OCI-LY3 (cell line): ENCODE measurements at regions not wholly inside any gene's neighbourhood (a gene's known extent, or its start where the extent isn't known, plus 50 kb on each side); places are given as distances from the start of the nearest gene placed in this dataset.

ENCODE experiments used
- CTCF ChIP-seq: fragments of 200-600, 300-600 bp; sonication (generic); IDR thresholded peaks from 2 replicates; pipeline ENCODE4 v1.5.1; 2014; ENCODE audit warnings: antibody characterized with exemption, low read length, low read depth
- EZH2phosphoT487 ChIP-seq: fragments of 200-600 bp; shearing (Covaris generic); IDR thresholded peaks from 2 replicates; pipeline ENCODE4 v1.6.1; 2018; ENCODE audit warnings: antibody characterized with exemption, mixed run types, low read depth

GRCh38 chr13:106686163-106686562 is 118.2 kb upstream of the ARGLU1 start:
- TF ChIP-seq CTCF: no peak
- no peak for TF ChIP-seq EZH2phosphoT487
